ENCODE measurements at regions not wholly inside any gene's neighbourhood (a gene's known extent, or its start where the extent isn't known, plus 50 kb on each side); places are given as distances from the start of the nearest gene placed in this dataset.

DNA sequence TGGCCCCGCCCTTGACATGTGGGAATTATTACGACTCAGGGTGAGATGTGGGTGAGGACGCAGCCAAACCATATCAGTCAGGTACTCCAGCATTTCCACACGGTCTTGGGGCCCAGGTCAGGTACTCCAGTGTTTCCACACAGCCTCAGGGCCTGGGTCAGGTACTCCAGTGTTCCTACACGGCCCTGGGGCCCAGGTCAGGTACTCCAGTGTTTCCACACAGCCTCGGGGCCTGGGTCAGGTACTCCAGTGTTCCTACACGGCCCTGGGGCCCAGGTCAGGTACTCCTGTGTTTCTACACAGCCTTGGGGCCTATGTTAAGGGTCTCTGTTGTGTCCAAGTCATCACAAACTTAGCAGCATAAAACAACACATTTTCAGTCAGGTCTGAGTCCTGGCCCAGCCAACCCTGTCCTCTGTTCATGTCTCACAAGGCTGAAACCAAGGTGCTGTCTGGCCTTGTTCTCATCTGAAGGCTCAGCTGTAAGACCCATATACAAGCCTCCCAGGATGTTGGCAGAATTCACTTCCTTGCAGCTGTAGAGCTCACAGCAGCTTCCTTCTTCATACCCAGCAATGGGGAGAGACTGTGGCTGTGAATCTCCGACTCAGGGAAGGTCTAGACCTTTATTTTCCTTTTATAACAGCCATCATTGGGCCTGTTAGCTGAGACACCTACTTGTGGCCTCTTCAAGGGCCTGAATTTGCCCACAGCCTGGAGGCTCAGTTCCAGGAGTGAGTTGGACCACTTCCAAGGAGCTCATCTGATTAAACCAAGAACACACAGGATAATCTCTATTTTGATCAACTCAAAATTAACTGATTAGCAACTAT is 107.6 kb upstream of the SFSWAP start:
- no peaks in the 10 kb centered on the region for H3K27me3 ChIP-seq (ENCODE audit: insufficient read depth, low read depth, low read length)
- no peaks in the 10 kb centered on the region for H3K9me3 ChIP-seq (ENCODE audit: low read length)
- no peak overlapping the region for H3K4me2 ChIP-seq (ENCODE audit: low read length)
- no peak overlapping the region for H3K4me3 ChIP-seq (ENCODE audit: low read length)
- no peaks in the 10 kb centered on the region for H3K9me2 ChIP-seq (ENCODE audit: insufficient read depth, low read length)
- no peak overlapping the region for H3K27ac ChIP-seq (ENCODE audit: low read length)
- H3K9ac ChIP-seq (ENCODE audit: low read length) = no peak overlapping the region
- TF ChIP-seq POLR2AphosphoS5 (IDR thresholded peaks at IDR 0.05) (no peak), TAF1 (IDR thresholded peaks at IDR 0.05; ENCODE audit: low read depth) (no peak)
- no peaks in the 10 kb centered on the region for H3F3A ChIP-seq (ENCODE audit: insufficient read depth, low read length, poor library complexity, severe bottlenecking)
- H4K20me1 ChIP-seq (ENCODE audit: insufficient read depth) = no peaks in the 10 kb centered on the region
- no peak overlapping the region for H2AFZ ChIP-seq (ENCODE audit: low read depth, low read length)
- no peaks in the 10 kb centered on the region for H3K79me2 ChIP-seq (replicated peaks; ENCODE audit: insufficient read depth, low read length)
- no peaks in the 10 kb centered on the region for H3K36me3 ChIP-seq (ENCODE audit: insufficient read depth, low read length)

- TF ChIP-seq, protein P1, sequence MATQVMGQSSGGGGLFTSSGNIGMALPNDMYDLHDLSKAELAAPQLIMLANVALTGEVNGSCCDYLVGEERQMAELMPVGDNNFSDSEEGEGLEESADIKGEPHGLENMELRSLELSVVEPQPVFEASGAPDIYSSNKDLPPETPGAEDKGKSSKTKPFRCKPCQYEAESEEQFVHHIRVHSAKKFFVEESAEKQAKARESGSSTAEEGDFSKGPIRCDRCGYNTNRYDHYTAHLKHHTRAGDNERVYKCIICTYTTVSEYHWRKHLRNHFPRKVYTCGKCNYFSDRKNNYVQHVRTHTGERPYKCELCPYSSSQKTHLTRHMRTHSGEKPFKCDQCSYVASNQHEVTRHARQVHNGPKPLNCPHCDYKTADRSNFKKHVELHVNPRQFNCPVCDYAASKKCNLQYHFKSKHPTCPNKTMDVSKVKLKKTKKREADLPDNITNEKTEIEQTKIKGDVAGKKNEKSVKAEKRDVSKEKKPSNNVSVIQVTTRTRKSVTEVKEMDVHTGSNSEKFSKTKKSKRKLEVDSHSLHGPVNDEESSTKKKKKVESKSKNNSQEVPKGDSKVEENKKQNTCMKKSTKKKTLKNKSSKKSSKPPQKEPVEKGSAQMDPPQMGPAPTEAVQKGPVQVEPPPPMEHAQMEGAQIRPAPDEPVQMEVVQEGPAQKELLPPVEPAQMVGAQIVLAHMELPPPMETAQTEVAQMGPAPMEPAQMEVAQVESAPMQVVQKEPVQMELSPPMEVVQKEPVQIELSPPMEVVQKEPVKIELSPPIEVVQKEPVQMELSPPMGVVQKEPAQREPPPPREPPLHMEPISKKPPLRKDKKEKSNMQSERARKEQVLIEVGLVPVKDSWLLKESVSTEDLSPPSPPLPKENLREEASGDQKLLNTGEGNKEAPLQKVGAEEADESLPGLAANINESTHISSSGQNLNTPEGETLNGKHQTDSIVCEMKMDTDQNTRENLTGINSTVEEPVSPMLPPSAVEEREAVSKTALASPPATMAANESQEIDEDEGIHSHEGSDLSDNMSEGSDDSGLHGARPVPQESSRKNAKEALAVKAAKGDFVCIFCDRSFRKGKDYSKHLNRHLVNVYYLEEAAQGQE (IDR thresholded peaks at IDR 0.05; ENCODE audit: borderline replicate concordance) = no peak
- TF ChIP-seq RAD21 (conservative IDR thresholded peaks at IDR 0.05) = no peak
- TF ChIP-seq POLR2AphosphoS5 (IDR thresholded peaks at IDR 0.05) = no peak
- H2AFZ ChIP-seq (ENCODE audit: low read depth, low read length) = no peak overlapping the region
- H3K4me3 ChIP-seq (ENCODE audit: low read length) = no peak overlapping the region
Measured at GRCh38 chr12:131603939-131604795, 106.7 kb upstream of the SFSWAP start.

GRCh38 chr12:131604859-131605258 is 106.0 kb upstream of the SFSWAP start:
- Histone ChIP-seq H2AFZ (ENCODE audit: low read depth, low read length) (no peak overlapping the region), H3F3A (ENCODE audit: insufficient read depth, low read length, poor library complexity, severe bottlenecking) (no peaks in the 10 kb centered on the region), H3K27ac (ENCODE audit: low read length) (no peak overlapping the region), H3K9me3 (ENCODE audit: low read length) (no peaks in the 10 kb centered on the region), H3K36me3 (ENCODE audit: insufficient read depth, low read length) (no peaks in the 10 kb centered on the region), H3K27me3 (ENCODE audit: insufficient read depth, low read depth, low read length) (no peaks in the 10 kb centered on the region), H3K4me3 (ENCODE audit: low read length) (no peak overlapping the region), H3K79me2 (replicated peaks; ENCODE audit: insufficient read depth, low read length) (no peaks in the 10 kb centered on the region), H3K4me2 (ENCODE audit: low read length) (no peak overlapping the region), H4K20me1 (ENCODE audit: insufficient read depth) (no peaks in the 10 kb centered on the region), H3K9me2 (ENCODE audit: insufficient read depth, low read length) (no peaks in the 10 kb centered on the region), H3K9ac (ENCODE audit: low read length) (no peak overlapping the region)
- TF ChIP-seq MXI1 (conservative IDR thresholded peaks at IDR 0.05; ENCODE audit: poor library complexity, severe bottlenecking) (no peak), TAF1 (IDR thresholded peaks at IDR 0.05; ENCODE audit: low read depth) (no peak), POLR2AphosphoS5 (IDR thresholded peaks at IDR 0.05) (no peak), EP300 (conservative IDR thresholded peaks at IDR 0.05; ENCODE audit: poor library complexity, severe bottlenecking) (no peak), SMC3 (conservative IDR thresholded peaks at IDR 0.05; ENCODE audit: poor library complexity) (no peak), RAD21 (conservative IDR thresholded peaks at IDR 0.05) (no peak)
- TF ChIP-seq, protein P1 (IDR thresholded peaks at IDR 0.05; ENCODE audit: borderline replicate concordance) = no peak
- TF ChIP-seq, protein P2, sequence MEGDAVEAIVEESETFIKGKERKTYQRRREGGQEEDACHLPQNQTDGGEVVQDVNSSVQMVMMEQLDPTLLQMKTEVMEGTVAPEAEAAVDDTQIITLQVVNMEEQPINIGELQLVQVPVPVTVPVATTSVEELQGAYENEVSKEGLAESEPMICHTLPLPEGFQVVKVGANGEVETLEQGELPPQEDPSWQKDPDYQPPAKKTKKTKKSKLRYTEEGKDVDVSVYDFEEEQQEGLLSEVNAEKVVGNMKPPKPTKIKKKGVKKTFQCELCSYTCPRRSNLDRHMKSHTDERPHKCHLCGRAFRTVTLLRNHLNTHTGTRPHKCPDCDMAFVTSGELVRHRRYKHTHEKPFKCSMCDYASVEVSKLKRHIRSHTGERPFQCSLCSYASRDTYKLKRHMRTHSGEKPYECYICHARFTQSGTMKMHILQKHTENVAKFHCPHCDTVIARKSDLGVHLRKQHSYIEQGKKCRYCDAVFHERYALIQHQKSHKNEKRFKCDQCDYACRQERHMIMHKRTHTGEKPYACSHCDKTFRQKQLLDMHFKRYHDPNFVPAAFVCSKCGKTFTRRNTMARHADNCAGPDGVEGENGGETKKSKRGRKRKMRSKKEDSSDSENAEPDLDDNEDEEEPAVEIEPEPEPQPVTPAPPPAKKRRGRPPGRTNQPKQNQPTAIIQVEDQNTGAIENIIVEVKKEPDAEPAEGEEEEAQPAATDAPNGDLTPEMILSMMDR (IDR thresholded peaks at IDR 0.05; ENCODE audit: poor library complexity, severe bottlenecking) = no peak

More at GRCh38 chr12:131603939-131604795, 106.7 kb upstream of the SFSWAP start:
- no peaks in the 10 kb centered on the region for H3K36me3 ChIP-seq (ENCODE audit: insufficient read depth, low read length)
- no peaks in the 10 kb centered on the region for H3K27me3 ChIP-seq (ENCODE audit: insufficient read depth, low read depth, low read length)
- H3K4me2 ChIP-seq (ENCODE audit: low read length) = no peak overlapping the region
- H3K9ac ChIP-seq (ENCODE audit: low read length) = no peak overlapping the region
- no peaks in the 10 kb centered on the region for H3K9me2 ChIP-seq (ENCODE audit: insufficient read depth, low read length)
- H3K79me2 ChIP-seq (replicated peaks; ENCODE audit: insufficient read depth, low read length) = no peaks in the 10 kb centered on the region
- H3F3A ChIP-seq (ENCODE audit: insufficient read depth, low read length, poor library complexity, severe bottlenecking) = no peaks in the 10 kb centered on the region
- no peak overlapping the region for H3K27ac ChIP-seq (ENCODE audit: low read length)
- H4K20me1 ChIP-seq (ENCODE audit: insufficient read depth) = no peaks in the 10 kb centered on the region
- no peaks in the 10 kb centered on the region for H3K9me3 ChIP-seq (ENCODE audit: low read length)

Measured in neural cell (in vitro differentiated cells).